HG03575 (cell line): ENCODE measurements at regions not wholly inside any gene's neighbourhood (a gene's known extent, or its start where the extent isn't known, plus 50 kb on each side); places are given as distances from the start of the nearest gene placed in this dataset.

Source experiments
- ATAC-seq: cut with Tn5 transposase; IDR thresholded peaks from one replicate; pipeline ENCODE4 v1.9.1; 2021; ENCODE audit not compliant: unreplicated experiment, insufficient number of reproducible peaks, low FRiP score; ENCODE audit errors: extremely low read depth

GRCh38 chr6:138682704-138683527 lies 90.7 kb upstream of the CCDC28A start:
- no peak for ATAC-seq

GRCh38 chr6:138685257-138685656 lies 88.3 kb upstream of the CCDC28A start:
- ATAC-seq, result no peak

DNA sequence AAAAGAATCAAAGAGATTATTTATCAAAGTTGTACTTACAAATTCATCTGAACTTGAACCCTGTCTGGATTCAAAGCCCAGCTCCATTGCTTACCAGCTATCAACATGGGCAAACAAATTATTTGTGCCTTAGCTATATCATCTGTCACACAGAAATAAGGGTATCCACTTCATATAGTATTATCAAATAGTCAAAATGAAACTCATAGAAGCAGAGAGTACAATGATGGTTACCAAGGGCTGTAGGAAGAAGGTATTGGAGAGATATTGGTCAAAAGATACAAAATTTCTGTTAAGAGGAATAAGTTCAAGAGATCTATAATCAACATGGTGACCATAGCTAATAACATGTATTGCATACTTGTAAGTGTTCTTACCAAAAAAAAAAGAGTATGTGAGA lies 87.8 kb upstream of the CCDC28A start:
- no peak for ATAC-seq

DNA sequence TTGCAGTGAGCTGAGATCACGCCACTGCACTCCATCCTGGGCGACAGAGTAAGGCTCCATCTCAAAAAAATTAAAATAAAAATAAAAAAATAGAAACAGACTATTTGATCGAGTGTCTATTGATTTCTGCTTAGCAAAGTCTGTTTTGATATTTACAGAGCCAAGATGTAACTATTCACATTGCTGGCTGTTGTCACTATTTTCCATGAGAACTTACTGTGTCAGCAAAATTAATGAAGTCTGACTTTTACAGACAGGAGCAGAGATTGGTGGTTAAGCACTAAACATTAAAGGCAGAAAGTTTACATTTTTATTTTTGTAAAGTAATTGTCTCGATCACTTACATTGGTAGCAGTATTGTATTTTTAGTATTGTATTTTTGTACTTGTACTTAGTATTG lies 85.0 kb upstream of the CCDC28A start:
- no peak for ATAC-seq

- ATAC-seq, result no peak
These were observed 83.7 kb upstream of the CCDC28A start for GRCh38 chr6:138689849-138690248.

GRCh38 chr6:138690975-138691594 lies 82.5 kb upstream of the CCDC28A start:
- no peak for ATAC-seq

- no peak for ATAC-seq
These were observed 81.9 kb upstream of the CCDC28A start for GRCh38 chr6:138691595-138692057.

DNA sequence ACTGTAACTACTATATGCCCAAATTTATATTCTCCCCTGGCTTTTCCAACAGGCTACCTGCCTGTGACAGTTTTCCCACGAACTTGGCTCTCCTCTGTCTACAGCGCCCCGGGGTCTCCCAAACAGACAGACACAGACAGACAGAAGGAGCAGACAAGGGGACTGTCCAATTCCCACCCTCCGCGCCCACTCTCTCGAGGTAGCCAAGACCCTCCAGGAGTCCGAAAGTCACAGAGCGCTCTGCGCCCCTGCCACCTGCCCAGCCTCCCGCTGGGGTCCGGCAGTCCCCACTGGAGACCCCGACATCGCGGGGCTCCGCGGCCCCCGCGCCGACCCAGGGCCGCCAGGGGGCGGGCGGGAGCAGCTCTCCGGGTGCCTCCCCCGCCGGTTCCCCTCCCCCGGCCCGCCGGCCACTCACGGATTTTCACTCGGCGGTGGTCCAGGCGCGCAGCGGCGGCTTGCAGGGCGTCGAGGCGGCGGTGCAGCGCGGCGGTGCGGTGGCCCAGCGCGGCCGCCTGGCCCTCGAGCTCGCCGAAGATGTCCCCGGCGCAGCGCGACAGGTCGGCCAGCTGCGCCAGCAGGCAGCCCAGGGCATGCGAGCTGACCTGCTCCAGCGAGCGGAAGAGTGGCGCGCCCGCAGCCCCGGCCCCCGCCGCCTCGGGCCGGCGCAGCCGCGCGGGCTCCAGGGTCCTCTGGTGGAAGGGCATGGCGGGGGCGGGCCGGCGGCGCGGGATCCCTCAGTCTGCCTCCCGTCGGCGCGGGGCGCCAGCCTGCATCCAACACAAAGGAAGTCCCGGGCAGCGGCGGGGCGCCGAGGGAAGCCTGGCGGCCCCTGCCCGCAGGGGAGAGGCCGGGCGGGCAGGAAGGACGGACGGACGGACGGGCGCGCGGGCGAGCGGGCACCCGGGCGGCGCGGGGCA lies 81.3 kb upstream of the CCDC28A start:
- ATAC-seq, result no peak

- no peak for ATAC-seq
These were observed 80.3 kb upstream of the CCDC28A start for GRCh38 chr6:138692978-138693909.

DNA sequence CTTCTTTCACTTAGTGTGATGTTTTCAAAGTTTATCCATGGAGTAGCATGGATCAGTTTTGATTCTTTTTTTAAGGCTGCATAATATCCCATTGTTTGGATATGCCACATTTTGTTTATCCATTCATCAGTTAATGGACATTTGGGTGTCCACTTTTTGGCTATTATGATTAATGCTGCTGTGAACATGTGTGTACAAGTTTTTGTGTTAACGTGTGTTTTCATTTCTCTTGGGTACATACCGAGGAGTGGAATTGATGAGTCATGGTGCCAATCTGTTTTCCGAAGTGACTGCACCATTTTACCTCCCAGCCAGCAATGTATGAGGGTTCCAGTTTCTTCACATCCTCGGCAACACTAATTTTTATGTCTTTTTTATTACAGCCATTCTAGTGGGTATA lies 78.4 kb upstream of the CCDC28A start:
- no peak for ATAC-seq

GRCh38 chr6:138714493-138714892 lies 59.1 kb upstream of the CCDC28A start:
- ATAC-seq, result no peak

DNA sequence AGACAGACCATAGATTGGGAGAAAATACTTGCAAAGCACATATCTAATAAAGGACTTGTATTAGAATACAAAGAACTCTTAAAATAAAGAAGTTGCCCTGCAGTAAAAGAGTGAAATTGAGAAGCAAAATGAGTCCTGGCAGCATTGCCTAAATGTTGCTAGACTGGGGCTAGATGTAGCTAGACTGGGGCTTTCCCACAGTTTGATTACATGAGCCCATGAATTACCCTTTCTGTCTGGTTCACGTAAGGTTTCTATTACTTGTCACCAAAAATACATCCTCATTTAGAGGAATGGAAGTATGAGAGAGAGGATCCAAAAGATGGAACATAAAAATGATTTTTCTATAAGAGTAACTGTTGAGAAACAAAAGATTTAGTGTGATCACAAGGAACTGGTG lies 57.6 kb upstream of the CCDC28A start:
- no peak for ATAC-seq

DNA sequence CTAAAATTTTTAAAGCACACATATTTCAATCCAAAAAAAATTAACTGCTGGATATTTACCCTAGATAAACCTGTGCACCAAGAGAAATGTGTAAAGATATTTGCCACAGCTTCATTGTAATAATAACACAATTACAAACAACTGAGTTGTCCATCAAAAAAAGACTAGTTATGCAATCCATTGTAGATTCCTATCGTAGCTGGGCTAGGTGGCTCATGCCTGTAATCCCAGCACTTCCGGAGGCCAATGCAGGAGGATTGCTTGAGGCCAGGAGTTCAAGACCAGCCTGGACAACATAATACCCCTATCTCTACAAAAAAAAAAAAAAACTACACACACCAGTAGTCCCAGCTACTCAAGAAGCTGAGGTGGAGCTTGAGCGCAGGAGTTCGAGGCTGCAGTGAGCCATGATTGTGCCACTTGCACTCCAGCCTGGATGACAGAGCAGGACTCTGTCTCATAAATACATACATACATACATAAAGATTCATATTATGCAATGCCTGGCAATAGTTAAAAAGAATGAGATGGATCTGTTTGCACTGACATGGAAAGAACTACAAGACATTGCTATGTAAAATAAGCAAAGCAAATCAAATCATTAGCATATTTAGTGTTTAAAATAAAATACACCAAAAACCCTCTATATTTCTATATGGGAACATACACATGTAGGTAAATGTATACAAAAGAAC lies 56.5 kb upstream of the CCDC28A start:
- no peak for ATAC-seq

GRCh38 chr6:138719011-138719635 lies 54.4 kb upstream of the CCDC28A start:
- ATAC-seq, result no peak

DNA sequence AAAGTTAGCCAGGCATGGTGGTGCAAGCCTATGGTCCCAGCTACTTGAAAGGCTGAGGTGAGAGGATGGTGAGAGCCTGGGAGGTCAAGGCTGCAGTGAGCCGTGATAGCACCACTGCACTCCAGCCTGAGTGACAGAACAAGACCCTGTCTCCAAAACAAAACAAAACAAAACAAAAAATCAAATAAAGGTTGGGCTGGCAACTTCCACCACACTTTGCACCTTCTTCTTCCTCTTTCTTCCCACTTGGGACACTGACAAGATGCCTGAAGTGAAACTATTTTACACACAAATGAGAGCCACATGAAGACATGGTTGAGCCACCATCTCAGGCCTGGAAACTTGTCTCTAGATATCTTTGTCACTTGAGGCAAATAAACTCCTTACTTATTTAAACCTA lies 53.8 kb upstream of the CCDC28A start:
- no peak for ATAC-seq

- no peak for ATAC-seq
These were observed 50.9 kb upstream of the CCDC28A start for GRCh38 chr6:138722425-138723371.
